SK-N-SH (cell line): ENCODE measurements at regions not wholly inside any gene's neighbourhood (a gene's known extent, or its start where the extent isn't known, plus 50 kb on each side); places are given as distances from the start of the nearest gene placed in this dataset.

ENCODE experiments used
- CTCF ChIP-seq: fragments of 200-600 bp; sonication (generic); IDR thresholded peaks from 2 replicates; pipeline ENCODE4 v1.6.1; 2017; ENCODE audit warnings: antibody characterized with exemption, mild to moderate bottlenecking, moderate library complexity
- EP300 ChIP-seq, 2 experiments: IDR thresholded peaks; 2 replicates each; pipeline versions ENCODE4 v1.4.0 to v1.6.1; 2012; ENCODE audit warnings: borderline replicate concordance in 1 of 2, low read depth in 1 of 2, low read length in 1 of 2
- FOXM1 ChIP-seq: IDR thresholded peaks from 2 replicates; pipeline ENCODE4 v1.4.0; 2012; ENCODE audit warnings: low read depth, mild to moderate bottlenecking
- GABPA ChIP-seq: IDR thresholded peaks from 2 replicates; pipeline ENCODE4 v1.4.0; 2012; ENCODE audit warnings: low read depth, mild to moderate bottlenecking
- NFIC ChIP-seq: IDR thresholded peaks from 2 replicates; pipeline ENCODE4 v1.4.0; 2012; ENCODE audit warnings: borderline replicate concordance
- PBX3 ChIP-seq: IDR thresholded peaks from 2 replicates; pipeline ENCODE4; 2012
- POLR2AphosphoS5 ChIP-seq: IDR thresholded peaks from 2 replicates; pipeline ENCODE4 v1.6.1; 2012; ENCODE audit warnings: low read depth, low read length
- RCOR1 ChIP-seq: fragments of 150-350 bp; IDR thresholded peaks from 2 replicates; pipeline ENCODE4 v1.6.1; 2017; ENCODE audit warnings: antibody characterized with exemption, low read length
- SIN3A ChIP-seq: IDR thresholded peaks from 2 replicates; pipeline ENCODE4 v1.6.1; 2012; ENCODE audit warnings: low read depth, mild to moderate bottlenecking, low read length, moderate library complexity, borderline replicate concordance
- USF1 ChIP-seq: IDR thresholded peaks from 2 replicates; pipeline ENCODE4 v1.4.0; 2012; ENCODE audit warnings: low read depth, borderline replicate concordance
- USF2 ChIP-seq: fragments of 150-350 bp; IDR thresholded peaks from 2 replicates; pipeline ENCODE4 v1.6.1; 2017; ENCODE audit warnings: antibody characterized with exemption, low read length, low read depth, borderline replicate concordance

GRCh38 chr7:130882396-130882795 lies 148.4 kb upstream of the KLF14 start:
- TF ChIP-seq CTCF (no peak), NFIC (no peak), USF1 (no peak), POLR2AphosphoS5 (no peak), SIN3A (no peak), GABPA (no peak), RCOR1 (no peak), PBX3 (no peak), FOXM1 (no peak), EP300 (IDR thresholded peaks at IDR 0.05; ENCODE audit: borderline replicate concordance in 1 of 2, low read depth in 1 of 2, low read length in 1 of 2) (no peak), USF2 (no peak)
